ENCODE measurements at regions not wholly inside any gene's neighbourhood (a gene's known extent, or its start where the extent isn't known, plus 50 kb on each side); places are given as distances from the start of the nearest gene placed in this dataset.

- Histone ChIP-seq H2BK120ac (ENCODE audit: low read depth, low read length, poor library complexity, severe bottlenecking) (no peak overlapping the region), H3K56ac (ENCODE audit: insufficient read length, low read depth, low read length) (no peak overlapping the region), H3K9me3 (ENCODE audit: control insufficient read depth, low read depth, low read length) (no peaks in the 10 kb centered on the region), H3K18ac (ENCODE audit: insufficient read length, low read depth, low read length) (no peak overlapping the region), H3K23ac (ENCODE audit: insufficient read length, low read depth, low read length) (no peak overlapping the region), H4K20me1 (ENCODE audit: control insufficient read depth, insufficient read depth, insufficient read length) (no peaks in the 10 kb centered on the region), H4K91ac (ENCODE audit: insufficient read length, low read depth, low read length) (no peak overlapping the region), H3K4ac (ENCODE audit: low read depth, low read length) (no peak overlapping the region), H3K4me1 (ENCODE audit: insufficient read depth, low read length) (no peaks in the 10 kb centered on the region), H2AK5ac (ENCODE audit: insufficient read length, low read length) (no peak overlapping the region), H2BK12ac (ENCODE audit: insufficient read length, low read depth, low read length) (no peak overlapping the region), H4K5ac (ENCODE audit: insufficient read length, low read depth, low read length) (no peak overlapping the region), H3K79me1 (ENCODE audit: insufficient read depth, low read depth, low read length, poor library complexity, severe bottlenecking) (no peaks in the 10 kb centered on the region), H3K23me2 (ENCODE audit: insufficient read length, low read depth, low read length, poor library complexity, severe bottlenecking) (no peaks in the 10 kb centered on the region), H2BK20ac (ENCODE audit: low read depth, low read length, poor library complexity, severe bottlenecking) (no peak overlapping the region), H4K8ac (replicated peaks; ENCODE audit: insufficient read length, low read depth, low read length) (no peak overlapping the region), H3K9ac (ENCODE audit: extremely low read depth, insufficient read length, low read length) (no peak overlapping the region), H3K14ac (ENCODE audit: insufficient read depth, low read length) (no peak overlapping the region), H2AFZ (ENCODE audit: low read length) (no peak overlapping the region), H2BK15ac (ENCODE audit: low read depth, low read length) (no peak overlapping the region), H3K4me2 (ENCODE audit: insufficient read depth, insufficient read length, low read length) (no peak overlapping the region), H3K27me3 (ENCODE audit: insufficient read depth, low read length) (no peaks in the 10 kb centered on the region), H3K79me2 (ENCODE audit: insufficient read depth, low read length) (no peaks in the 10 kb centered on the region), H3T11ph (ENCODE audit: low read length) (no peak overlapping the region), H3K27ac (ENCODE audit: insufficient read length, low read depth, low read length) (no peak overlapping the region), H2BK5ac (ENCODE audit: insufficient read length, low read length) (no peak overlapping the region)
- H3K4me1 Mint-ChIP-seq, result peaks cover 9 to 14% of the 10 kb centered on the region in 2 experiments
- no peak overlapping the region for H3K4me3 Mint-ChIP-seq
- TF ChIP-seq CTCF (conservative IDR thresholded peaks at IDR 0.05), result no peak
- DNase-seq, result no peak
- H3K27me3 Mint-ChIP-seq (ENCODE audit: low read depth), result no peaks in the 10 kb centered on the region
- no peak overlapping the region for H3K27ac Mint-ChIP-seq
- H3K9me3 Mint-ChIP-seq, result no peaks in the 10 kb centered on the region
- H3K36me3 Mint-ChIP-seq (ENCODE audit: insufficient read depth in 1 of 3, low read depth in 3 of 3), result no peaks in the 10 kb centered on the region
Measured at GRCh38 chr13:80239116-80239515, 101.8 kb downstream of the SPRY2 start.
